CD4-positive, alpha-beta T cell treated with Interleukin-6 at 100 ng/mL for 8 hours (primary cell): ENCODE measurements at regions not wholly inside any gene's neighbourhood (a gene's known extent, or its start where the extent isn't known, plus 50 kb on each side); places are given as distances from the start of the nearest gene placed in this dataset.

Experiments used
- DNase-seq: peaks from one replicate; pipeline ENCODE4 v3.0.0-alpha.2; 2020; ENCODE audit warnings: mixed read lengths, low spot score

DNA sequence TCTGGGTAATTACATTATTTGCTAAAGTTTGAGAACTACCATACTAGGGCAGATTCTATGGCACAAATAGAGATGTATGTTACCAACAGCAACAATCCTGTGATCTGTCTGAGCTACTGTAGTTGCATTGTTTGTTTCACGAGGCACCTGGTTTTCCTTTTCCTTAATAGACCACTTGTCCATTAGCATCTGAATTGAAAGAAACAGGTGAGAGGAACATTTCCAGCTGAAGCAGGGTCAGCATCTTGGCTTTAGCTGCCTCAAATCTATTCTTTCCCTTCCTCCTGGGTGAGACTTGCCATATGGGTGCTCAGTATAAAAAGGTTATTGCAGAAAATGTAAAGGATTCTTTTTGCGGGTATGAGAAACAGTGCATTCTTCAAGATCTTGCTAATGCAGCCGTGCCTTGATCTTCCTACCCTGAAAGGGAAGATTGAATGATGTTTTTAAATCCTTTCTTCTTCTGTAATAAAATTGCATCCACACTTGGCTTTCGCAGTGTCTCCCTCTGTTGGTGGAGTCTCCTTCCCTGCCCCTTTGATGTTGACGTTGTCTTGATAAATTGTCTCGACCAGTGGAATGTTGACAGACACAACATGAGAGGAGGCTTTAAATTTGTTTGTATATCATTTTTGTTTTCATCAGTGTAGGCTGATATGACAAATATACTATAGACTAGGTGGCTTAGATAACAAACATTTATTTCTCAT lies 118.0 kb upstream of the BRINP1 start:
- no peak for DNase-seq

DNA sequence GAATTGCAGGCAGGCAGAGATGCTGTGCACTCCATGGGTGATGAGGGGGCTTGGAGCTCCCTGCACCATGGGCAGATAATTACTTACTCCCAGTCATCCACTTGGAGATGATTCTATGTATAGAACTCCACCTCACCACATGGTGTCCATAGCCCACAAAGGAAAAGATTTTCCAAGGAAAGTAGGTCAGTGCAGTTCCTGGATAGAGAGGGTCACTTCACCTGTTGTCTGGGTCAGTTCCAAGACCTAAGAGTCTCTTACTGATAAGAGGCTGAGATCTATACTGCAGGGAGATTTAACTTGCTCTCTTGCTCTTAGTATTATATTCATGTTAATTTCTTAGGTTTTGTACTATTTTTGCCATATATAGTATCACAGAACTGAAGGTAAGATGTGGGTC lies 113.9 kb upstream of the BRINP1 start:
- DNase-seq = no peak

DNA sequence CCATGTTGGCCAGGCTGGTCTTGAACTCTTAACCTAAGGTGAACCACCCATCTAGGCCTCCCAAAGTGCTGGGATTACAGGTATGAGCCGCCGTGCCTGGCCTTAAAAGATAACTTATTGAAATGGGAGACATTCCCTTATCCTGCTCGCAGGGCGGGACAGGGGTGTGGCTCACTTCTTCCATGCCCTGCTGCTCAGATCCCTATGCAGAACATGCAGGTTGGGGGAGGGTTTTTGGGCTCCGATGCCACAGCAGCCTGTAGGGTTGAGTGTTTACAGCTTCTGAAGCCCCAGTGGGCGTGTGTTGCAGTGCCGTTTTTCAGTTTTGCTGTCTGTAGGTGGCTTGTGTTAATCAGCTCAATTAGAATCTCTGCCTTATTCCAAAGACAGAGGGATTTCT lies 108.0 kb upstream of the BRINP1 start:
- no peak for DNase-seq

GRCh38 chr9:119458068-119458467 lies 88.8 kb upstream of the BRINP1 start:
- no peak for DNase-seq

GRCh38 chr9:119453980-119454379 lies 84.7 kb upstream of the BRINP1 start:
- DNase-seq = no peak

DNA sequence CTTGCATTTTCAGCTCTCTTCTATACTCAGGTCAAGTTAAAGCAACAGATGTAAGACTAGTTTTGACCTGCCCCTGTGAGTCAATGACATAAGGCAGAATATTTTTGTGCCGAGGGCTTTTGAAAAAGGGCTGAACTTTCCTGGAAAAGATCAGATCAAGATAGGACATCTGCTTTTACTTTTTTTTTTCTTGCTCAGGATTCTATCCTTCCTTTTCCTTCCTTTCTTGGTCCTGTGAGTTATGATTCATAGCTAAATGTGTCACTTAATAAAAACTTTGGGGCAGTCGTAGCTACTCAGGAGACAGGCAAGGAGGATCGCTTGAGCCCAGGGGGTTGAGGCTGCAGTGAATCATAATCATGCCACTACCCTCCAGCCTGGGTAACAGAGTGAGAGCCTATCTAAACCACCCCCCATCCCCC lies 84.3 kb upstream of the BRINP1 start:
- DNase-seq = no peak

GRCh38 chr9:119451426-119451825 lies 82.2 kb upstream of the BRINP1 start:
- DNase-seq = no peak

DNA sequence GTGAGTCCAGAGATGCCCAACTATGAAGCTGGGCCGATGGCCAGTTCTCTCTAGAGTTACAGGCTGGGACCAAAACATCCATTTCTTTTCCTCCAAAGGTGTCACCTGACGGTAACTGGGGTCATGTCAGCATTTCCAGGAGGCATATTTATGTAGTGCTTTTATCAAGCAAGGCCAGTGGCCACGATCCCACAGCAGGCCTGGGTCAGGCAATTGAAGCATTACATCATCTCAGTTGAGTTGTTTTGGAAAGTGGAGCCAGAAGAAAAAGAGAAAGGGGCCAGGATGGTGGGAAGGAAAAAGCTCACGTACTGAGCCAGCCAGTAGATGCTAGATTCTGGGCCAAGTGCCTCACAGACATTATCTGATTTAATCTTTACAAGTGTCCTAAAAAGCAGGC lies 73.9 kb upstream of the BRINP1 start:
- no peak for DNase-seq

- no peak for DNase-seq
Observed at GRCh38 chr9:119441832-119442231, 72.6 kb upstream of the BRINP1 start.

- no peak for DNase-seq
Observed at GRCh38 chr9:119441338-119441737, 72.1 kb upstream of the BRINP1 start.

DNA sequence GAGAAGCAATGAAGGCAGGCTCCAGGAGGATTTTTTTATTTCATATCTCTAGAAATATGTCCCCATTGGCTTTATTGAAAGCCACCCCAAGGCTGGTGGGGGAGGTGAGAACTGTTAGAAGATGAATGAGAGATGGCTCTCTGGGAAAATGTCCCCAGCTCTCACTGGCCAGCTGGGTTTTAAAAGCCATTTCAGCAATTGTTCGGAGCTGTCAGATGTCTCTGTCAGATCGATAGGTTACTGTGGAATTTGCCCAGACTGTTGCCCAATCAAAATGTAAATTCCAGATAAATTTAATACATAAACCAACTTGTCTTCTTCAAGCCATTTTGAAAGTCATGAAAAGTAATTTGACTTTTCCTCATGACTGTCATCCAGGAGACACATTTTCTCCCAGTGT lies 67.0 kb upstream of the BRINP1 start:
- no peak for DNase-seq

DNA sequence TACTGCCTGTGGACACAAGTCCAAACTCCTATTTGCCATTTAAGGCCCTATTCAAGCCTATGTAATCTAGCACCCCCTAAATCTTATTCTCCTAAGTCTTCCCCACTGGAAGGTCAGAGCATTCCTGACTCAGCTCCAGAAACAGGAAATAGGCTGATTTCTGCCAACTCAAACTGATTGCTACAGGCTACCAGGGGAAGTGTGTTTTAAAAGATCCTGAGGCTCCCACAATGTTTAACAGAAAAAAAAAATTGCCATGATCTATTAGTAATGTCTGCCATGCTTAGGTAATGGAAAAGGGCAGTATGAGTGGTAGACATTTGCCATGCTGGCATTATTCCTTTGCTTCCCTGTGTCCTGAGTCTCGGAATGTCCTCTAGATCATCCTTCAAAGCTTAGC lies 65.8 kb upstream of the BRINP1 start:
- DNase-seq = no peak

DNA sequence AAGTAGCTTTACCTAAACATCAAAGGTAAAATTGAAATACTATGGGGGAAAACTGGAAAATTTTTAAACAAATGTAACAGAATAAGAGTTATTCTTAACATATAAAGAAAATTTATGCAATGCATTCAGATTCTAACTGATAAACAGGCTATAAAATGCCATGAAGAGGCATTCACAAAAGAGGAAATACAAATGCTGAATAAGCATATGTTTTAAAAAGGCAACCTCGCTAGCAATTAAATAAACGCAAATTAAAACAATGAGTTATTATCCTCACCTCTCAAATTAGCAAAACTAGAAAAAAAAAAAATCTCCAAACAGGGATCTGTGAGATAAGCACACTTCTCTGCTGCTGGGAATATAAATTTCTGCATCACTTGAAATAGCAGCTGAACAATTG lies 63.2 kb upstream of the BRINP1 start:
- no peak for DNase-seq

GRCh38 chr9:119429302-119429701 lies 60.1 kb upstream of the BRINP1 start:
- no peak for DNase-seq

- no peak for DNase-seq
Observed at GRCh38 chr9:119420231-119420630, 51.0 kb upstream of the BRINP1 start.
